Femur (tissue), 1 donor: ENCODE measurements at regions not wholly inside any gene's neighbourhood (a gene's known extent, or its start where the extent isn't known, plus 50 kb on each side); places are given as distances from the start of the nearest gene placed in this dataset.
"Not testable (repeated sequence)": the region's sequence is repeated elsewhere in the genome, so short reads cannot be mapped to it uniquely, and the experiment has no call there.

Experiments used
- DNase-seq: peaks from one replicate; pipeline ENCODE4 v3.0.0-alpha.2; 2017

DNA sequence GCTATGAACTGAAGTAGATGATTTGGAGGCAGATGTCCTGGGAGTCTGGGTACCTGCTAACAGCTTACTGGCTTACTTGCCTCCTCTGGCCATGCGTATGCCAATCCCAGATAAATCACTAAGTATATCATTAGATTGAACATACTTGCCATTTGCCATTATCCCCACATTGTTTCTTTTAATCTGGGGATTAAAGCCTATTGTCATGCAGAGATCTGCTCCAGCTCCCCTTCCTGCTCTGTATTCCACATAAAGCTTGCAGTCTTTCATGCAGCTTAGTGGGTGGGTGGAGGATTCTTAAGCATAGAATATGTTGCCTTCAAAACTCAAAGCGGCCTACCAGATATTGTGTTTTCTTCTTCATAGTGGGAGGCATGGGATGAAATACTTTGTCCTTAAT lies 311.8 kb upstream of the MMADHC start:
- DNase-seq, result no peak

DNA sequence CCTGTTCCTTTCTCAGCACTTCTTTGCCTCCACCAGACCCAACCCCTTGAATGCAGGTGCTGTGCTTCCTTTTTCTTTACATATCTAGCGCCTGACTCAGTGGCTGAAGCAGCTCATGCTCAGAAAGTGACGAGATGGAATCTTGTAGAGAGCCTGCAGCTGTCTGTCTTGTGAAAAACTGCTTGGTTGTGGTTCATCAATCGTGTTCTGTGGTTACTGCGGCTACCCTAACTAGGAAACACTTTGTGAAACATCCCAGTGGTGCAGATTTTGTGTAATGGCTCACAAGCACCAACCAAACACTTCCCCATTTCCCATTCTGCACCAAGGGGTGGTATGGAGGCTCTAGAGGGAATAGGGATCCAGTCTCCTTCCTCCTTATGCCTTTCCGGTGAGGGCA lies 307.2 kb upstream of the MMADHC start:
- no peak for DNase-seq

DNA sequence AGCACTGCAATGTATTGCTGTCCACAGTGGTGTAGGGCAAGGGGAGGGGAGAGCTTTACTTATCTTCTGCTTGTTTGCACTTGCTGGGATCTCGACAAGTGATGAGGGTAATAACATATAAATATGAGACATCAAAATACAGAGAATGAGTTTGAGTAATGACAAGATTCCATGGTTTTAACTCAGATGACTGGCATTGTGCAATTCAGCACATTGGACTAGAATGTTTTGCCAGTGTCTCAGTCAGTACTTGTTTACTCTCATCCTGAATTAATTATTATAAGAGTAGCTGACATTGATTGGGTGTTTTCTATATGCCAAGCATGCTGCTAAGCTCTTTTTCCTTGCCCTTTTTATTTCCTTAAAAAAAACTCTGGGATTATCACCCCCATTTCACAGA lies 306.7 kb upstream of the MMADHC start:
- no peak for DNase-seq

DNA sequence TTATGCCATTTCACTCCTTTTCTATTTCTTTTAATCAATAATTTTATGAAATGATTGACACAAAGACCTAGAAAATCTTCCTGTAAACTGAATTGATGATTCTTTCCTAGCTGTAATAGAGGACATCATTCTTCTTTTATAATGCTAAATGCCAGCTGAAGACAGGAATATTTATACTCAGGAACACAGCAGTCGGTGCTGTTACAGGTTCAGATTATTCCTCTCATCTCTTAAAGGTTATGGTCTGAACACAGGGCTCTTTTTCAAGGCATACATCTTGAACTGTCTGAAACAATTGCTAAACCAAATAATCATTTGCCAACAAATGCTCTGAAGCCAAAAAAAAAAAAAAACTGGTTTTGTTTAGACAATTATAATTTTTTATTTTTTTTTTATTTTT lies 305.0 kb upstream of the MMADHC start:
- no peak for DNase-seq

DNA sequence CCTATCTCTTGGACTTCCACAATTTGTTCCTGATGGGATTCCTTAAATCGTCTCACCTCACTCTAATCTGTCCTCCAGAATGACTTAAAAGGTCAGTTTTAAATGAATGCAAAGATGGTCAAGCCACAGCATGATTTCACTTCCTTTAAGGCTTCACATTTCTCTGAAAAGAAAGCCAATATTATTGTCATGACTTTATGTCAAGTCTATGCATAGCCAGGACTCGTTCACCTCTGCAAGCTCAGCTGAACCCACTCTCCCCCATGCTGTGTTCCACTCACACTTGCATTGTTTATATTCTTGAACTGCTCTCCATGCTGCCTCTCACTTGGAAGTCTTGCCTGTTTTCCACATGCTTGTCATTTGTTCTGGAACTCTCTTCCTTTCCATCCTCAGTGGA lies 298.4 kb upstream of the MMADHC start:
- DNase-seq, result no peak

DNA sequence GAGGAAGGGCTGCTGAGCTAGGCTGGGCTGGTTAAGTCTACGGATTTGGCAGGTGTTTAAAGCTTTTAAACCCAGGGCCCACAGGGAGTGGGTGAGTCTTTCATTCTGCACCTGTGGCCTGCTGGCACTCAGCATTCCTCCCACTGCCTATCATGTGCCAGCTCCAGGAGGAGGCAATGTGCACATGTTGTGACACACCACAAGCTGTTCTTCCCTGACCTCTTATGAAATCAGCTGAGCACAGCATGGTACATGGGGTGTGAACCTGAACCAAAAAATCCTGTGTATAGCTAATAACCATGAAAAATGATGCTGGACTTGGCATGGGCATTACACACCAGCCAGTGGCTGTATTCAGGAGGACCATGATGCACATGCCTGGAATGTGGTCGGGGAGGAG lies 297.9 kb upstream of the MMADHC start:
- DNase-seq, result no peak

DNA sequence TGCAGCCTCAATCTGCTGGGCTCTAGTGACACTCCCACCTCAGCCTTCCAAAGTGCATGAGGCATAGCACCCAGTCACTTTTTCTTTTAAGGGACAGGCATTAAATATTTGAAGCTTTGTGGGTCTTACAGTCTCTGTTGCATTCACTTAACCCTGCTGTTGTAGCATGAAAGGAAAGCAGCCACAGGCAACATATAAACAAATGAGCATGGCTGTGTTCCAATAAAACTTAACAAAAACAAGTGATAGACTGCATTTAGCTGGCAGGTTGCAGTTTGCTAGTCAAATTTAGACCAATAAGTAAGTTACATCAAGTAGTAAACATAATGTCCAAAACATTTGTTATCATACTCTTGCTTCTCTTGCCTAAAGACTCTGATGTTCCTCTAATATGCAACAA lies 297.3 kb upstream of the MMADHC start:
- DNase-seq, result no peak

DNA sequence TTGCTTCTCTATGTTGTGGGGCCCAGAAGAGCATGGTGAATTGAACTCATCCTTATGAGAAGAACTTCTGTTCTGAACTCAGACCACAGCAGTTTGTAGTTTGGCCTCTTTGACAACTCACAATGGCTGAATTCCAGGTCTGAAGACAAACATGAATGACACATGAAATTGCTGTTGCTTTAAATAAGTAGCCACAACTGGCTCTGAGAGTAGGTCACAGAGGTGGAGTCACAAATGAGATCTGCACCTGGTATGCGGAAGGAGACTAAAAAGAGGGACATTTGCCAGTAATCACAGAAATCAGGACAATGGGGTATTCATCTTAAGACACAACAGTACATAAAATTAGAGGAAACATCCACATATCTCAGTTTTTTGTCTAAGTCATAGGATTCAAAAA lies 290.3 kb upstream of the MMADHC start:
- no peak for DNase-seq

DNA sequence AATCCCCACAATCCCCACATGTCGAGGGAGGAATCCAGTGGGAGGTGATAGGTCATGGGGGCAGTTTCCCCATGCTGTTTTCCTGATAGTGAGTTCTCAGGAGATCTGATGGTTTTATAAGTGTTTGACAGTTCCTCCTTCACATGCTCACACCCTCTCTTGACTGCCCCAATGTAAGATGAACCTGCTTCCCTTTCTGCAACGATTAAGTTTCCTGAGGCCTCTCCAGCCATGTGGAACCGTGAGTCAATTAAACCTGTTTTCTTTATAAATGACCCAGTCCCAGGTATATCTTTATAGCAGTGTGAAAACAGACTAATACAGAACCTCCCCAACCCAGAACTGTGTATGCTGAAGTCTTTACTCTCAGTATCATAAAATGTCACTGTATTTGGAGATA lies 289.5 kb upstream of the MMADHC start:
- no peak for DNase-seq

DNA sequence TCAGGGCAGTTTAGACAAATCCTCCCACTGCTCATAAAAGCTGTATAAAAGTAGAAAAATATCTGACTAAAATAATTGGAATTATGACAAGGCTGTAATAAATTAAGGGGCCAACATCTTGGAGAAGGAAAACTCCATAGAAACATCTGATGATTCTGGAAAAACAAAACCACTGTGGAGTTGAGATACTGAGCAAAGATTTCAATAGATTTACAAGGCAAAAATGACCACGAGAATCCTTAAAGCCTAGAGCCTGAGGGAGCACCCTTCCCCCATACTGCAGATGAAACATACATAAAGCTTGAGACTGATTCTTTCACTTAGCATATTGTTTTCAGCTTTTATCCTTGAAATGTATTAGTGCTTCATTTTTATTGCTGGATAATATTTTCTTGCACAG lies 286.4 kb upstream of the MMADHC start:
- DNase-seq, result no peak

DNA sequence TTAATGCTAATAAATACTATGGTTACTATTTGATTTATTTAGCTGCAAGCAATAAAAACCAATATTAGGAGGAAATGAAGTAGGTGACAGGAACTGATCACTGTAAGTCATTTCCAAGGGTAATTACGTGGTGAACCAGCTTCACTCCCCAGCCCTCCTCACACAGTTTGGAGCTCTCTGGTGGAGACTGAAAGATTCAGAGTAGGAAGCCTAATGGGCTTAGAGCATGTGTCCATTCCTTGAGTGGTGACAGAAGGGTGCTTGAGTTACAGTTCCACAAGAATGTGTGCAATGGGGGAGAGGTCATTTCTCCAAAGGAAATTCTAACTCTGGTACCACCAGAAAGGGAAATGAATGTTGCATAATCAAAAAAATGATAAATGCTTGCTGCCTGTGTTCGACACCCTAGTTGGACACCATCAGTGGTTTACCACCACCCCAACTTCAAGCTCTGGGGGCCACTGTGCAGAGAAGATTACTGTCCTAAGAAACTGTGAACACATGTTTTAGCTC lies 285.1 kb upstream of the MMADHC start:
- DNase-seq, result no peak

DNA sequence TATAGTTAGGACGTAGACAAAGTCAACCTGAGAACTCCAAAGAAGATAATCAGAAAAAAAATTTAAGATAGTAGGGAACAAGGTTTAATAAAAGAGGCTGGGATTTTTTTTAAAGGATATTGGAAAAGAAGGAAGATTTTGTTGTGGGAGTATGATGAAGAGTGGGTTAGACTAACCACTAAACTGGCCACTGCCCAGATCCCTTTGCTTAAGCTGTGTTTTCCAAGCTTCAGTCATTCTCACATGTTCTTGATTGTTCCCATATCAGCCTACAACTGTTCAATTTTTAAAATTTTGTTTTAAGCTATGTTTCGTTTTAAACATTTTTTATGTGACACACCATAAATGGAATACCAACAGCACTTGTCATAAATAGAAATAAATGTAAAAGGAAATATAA lies 284.5 kb upstream of the MMADHC start:
- DNase-seq, result no peak

DNA sequence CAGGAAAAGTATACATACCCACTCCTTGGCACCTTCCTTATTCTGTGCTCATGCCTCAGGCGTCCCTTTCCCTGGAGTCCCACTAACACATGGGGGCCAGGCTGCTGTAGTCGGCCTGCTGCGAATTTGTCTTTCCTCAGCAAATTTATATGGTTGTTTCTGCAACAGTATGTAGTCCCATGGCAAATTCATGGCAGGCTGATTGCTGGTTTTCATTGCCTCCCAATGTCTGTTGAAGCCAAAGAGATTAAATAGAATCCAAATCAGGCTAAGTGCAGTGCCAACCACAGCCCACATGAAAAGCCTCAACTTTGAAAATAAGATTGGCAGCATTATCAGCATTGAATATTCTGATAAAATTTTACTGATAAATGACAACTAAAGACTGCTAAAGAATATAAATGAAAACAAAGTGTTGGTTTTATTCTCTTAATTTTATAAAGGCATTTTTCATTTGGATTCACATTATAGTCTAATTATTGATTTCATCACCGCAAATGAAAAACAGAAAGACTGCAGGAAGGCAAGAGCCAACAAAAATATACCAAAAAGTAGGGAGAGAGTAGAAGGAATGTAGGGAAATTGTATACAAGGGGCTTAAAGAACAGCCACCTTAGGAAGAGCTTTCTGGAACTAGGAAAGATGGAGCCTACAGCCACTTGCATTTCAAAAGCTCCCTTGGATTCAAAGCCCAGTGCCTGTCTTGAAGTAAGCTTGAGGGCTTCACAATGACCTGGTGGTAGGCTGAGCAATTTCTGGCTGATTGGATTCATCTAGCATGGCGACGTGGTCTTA lies 283.7 kb upstream of the MMADHC start:
- no peak for DNase-seq

DNA sequence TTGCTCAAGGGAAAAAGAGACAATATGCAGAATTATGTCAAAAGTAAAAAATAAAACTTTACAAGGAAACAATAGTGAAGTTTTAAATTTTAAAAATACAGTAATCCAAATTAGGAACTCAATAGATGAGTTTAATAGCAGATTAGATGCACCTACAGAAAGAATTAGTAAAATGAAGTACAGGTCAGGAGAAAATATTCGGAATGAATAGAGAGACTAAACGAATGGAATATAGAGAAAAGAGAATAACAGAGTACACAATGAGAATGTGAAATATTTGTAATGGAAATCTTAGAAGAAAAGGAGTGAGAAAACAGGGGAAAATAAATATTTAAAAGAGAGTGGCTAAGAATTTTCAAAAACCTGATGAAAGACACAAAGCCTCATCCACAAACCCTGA lies 275.7 kb upstream of the MMADHC start:
- no peak for DNase-seq

DNA sequence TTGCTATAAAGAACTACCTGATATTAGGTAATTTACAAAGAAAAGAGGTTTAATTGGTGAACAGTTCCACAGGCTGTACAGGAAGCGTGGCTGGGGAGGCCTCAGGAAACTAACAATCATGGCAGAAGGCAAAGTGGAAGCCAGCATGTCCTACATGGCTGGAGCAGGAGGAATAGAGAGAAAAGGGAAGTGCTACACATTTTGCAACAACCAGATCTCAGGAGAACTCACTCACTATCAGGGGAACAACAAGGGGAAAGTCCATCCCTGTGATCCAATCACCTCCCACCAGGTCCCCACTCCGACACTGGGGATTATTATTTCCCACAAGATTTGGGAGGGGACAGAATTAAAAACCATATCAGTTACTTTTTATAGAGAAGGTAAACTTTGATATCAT lies 273.5 kb upstream of the MMADHC start:
- no peak for DNase-seq

DNA sequence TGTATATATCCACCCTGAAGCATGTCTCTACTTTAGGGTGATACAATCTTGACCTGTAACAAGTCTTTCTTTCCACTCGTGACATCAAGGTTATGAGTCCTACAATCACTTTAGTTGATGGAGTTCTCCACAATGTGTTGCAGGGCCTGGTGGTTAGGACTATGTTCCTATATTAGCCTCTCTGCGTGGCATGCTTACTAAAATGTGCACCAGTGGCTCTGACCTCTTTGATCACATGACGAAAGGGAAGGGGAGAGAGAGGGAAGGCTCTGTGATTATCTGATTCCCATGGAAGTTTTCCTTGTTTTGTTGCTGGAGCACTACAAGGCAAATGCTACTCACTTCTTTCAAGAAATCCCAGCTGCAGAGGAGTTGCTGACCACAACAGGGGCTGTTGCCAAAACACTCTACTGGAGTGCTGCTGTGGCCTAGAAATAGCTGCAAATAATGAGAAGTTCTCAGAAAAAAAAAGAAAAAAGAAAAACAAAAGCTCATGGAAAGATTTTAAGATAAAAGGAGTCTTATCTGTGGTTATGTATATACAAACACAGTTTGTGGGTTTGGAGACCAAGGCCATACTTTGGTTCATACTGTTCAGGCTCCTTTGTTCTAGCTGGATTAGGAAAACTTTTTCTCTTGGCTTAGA lies 272.8 kb upstream of the MMADHC start:
- DNase-seq, result peak; percentile 87

DNA sequence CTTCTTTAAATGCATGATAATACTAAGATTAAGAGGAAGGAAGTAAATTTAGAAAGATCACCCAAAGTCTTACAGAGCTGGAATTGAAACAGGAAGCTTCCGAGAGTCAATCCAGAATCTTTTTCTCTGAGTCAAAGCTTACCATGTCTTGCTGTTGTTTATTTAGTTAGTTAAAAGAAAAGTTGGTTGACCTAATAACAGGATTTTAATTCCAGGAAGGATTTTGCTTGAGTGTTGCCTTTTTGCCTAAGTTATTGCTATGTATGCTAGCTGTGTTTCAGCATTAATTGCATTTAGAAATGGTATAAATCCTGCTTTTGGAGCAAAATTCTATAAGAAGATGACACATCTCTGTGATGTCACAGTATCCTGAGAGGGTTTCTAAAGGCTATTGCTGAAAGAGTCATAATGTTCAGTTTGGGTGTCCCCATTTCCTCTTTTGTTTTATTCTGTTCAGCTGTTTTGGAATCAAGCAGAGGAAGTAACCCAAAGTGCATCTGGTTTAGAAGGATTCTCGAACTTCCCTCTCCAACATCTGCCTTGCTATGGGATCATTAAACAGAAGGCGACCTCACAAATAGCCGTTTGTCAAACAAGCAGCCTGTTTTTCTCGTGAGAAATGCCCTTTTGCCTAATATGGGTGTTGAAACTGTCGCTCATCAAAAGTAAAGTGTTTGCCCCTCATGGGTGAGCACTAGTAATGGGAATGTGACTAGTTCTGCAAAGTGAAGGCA lies 271.5 kb upstream of the MMADHC start:
- peak; percentile 30 for DNase-seq

DNA sequence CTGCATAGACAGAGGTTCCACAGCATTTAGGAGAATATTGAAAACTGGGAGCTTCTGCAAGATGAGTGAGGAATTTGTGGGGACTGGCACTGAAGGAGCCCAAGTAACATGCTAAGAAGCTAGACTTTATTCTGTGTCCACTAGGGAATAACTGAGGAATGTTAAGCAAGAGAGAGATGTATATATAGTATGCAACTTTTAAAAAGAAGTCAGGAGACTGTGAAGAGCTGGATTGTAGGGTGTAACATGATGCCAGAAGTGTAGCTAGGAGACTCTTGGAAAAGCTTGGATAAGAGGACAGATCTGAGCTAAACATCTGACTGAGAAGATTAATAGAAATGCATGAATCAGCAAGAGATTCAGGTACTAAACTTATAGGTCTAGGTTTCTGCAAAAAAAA lies 270.6 kb upstream of the MMADHC start:
- DNase-seq, result no peak

DNA sequence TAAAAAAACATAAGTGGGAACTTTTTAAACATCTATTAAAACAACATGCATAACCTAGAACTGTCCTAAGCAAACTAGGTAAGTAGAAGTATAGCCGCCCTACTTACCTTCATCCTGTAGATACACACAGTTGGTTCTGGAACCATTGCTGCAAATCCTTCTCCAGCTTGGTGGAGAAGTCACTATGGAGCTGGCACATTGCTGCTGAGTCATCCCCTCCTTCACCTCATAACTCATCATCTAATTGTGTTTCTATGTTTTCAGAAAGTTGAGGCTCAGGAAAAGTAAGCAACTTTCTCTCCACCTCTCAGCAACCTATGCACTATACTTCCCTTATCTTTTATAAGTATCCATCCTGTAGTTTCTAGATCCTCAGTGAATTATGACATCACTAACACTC lies 269.8 kb upstream of the MMADHC start:
- DNase-seq, result no peak

DNA sequence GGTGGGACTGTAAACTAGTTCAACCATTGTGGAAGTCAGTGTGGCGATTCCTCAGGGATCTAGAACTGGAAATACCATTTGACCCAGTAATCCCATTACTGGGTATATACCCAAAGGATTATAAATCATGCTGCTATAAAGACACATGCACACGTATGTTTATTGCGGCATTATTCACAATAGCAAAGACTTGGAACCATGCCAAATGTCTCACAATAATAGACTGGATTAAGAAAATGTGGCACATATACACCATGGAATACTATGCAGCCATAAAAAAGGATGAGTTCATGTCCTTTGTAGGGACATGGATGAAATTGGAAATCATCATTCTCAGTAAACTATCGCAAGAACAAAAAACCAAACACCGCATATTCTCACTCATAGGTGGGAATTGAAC lies 268.3 kb upstream of the MMADHC start:
- DNase-seq, result not testable (repeated sequence)

DNA sequence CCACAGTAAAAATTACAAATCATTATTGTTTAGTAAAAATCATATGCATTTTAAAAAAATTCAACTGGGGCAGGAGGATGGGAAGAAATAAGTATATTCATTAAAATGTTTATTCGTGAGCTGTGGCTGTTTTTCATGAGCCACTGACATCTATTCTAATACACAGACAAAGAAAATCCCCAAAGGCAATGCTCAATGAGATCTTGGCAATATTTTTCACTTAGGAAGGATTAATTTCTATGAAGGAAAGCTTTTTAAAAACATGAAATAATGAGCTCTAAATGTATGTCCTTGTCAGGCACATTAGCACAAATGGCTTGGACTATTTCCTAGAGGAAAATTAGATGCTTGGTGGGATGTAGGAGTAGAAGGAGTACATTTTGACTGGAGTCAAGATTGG lies 262.0 kb upstream of the MMADHC start:
- DNase-seq, result no peak

DNA sequence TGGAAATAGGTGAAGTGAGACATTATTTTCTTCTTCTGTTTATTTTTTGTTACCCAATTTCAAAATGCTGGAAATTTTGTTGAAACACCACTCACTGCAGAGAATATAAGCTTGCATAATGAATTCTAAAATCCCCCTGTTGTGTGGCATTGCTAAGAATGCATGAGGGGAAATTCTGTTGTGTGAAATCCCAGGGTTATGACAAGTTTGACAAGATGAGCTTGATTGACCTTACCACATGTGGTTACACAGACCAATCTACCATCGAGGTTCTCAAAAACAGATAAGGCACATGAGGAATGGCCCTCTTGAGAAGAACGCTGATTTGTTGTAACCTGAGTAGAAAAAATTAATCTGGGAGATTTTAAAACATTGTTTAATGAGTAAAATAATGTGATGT lies 261.6 kb upstream of the MMADHC start:
- DNase-seq, result no peak

DNA sequence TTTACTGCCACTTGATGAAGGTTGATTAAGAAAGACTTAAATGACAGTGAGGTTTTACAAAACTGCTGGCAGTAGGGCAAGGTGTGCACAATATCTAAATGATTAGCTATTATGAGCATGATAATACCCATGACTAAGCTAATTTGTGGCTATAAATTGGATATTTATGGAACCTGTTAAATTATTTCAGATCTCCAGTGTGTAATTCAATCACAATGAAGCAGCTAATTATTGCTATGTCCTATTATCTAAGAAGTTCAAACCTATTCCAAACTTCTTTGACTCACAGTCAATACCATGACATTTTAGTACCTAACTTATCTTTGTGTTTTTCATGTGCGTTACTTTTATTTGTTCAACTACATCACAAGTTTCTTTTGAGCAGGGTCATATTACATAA lies 253.8 kb upstream of the MMADHC start:
- no peak for DNase-seq

DNA sequence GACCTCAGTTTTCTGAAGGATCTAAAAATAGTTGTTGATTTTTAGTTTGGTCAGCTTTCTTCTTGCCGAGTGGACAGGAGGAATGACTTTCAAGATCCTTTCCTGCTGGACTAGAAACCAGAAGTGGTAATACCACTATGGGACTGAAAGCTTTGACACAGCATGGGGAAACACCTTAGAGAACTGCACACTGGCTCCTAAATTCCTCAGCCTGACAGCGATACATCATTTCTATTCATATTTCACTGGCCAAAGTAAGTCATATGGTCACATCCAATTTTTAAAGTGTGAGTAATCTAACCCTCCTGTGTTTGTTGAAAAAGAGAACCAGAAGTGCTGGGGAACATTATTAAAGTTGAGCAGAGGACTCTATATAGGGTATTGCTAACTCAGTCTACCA lies 244.7 kb upstream of the MMADHC start:
- DNase-seq, result no peak
